ENCODE measurements at regions not wholly inside any gene's neighbourhood (a gene's known extent, or its start where the extent isn't known, plus 50 kb on each side); places are given as distances from the start of the nearest gene placed in this dataset.

DNA sequence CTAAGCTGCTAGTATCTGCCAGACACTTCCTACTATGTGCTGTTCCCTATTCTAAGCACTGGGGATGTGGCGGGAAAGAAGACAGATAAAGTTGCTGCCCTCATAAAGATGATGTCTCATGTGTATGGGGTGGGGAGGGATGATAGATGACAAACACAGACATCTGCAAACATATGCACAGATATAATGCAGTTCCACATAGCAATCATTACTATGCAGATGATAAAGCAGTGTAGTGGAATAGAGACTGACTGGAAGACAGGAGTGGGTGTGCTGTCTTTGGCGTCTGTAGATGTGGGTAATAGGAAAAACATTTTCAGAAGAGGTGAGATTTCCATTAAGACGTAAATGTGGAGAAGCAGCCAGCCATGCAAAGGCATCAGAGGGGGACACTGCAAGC lies 243.6 kb downstream of the DPY19L2 start:
- TF ChIP-seq CTCF (IDR thresholded peaks at IDR 0.05) (no peak), POLR2A (IDR thresholded peaks at IDR 0.05) (no peak), EP300 (IDR thresholded peaks at IDR 0.05) (no peak)
